SIG-M5 (cell line): ENCODE measurements at regions not wholly inside any gene's neighbourhood (a gene's known extent, or its start where the extent isn't known, plus 50 kb on each side); places are given as distances from the start of the nearest gene placed in this dataset.

Experiments
- DNase-seq: peaks from one replicate; lab custom pipeline; 2025; lab: John Stamatoyannopoulos, UW

- DNase-seq, result no peak
These were observed 710.5 kb downstream of the TLR4 start for GRCh38 chr9:118414676-118415075.

GRCh38 chr9:118418887-118419565 lies 714.8 kb downstream of the TLR4 start:
- no peak for DNase-seq

DNA sequence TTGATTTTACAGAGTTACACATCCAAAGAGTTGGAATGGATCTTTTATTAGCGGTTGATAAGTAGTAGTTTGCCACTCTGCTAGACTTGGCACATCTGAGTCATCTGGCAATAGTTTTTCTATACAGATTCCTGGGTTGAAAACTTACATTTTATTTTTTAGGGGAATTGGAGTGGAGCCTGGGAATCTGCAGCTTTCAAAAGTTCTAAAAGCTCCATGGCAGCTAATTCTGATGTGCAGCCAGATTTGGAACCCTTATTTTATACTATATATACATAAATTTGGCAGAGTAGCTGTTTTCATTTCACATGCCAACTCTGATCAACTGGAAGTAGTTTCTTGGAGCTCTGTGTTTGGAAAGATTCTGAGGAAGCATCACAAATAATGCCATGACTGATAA lies 715.5 kb downstream of the TLR4 start:
- DNase-seq, result no peak

DNA sequence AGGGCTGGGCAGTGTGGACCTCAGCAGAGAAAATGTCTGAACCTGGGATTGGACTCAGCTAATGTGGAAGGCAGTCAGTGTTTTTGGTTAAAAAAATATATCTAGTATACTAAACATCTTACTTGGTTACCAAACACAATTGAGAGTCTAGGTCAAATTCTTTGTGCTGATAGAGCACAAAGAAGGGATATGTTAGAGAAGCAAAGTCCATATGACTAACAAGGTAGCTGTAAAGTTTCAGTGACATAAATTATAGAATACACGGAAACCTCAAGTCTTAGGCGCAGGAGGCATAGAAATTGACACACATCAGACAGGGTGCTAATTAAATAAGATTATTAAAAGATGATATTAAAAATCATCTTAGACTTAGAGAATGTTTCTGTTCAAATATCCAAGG lies 718.3 kb downstream of the TLR4 start:
- no peak for DNase-seq

- DNase-seq, result no peak
These were observed 718.8 kb downstream of the TLR4 start for GRCh38 chr9:118423021-118423420.

GRCh38 chr9:118423721-118424120 lies 719.5 kb downstream of the TLR4 start:
- no peak for DNase-seq

DNA sequence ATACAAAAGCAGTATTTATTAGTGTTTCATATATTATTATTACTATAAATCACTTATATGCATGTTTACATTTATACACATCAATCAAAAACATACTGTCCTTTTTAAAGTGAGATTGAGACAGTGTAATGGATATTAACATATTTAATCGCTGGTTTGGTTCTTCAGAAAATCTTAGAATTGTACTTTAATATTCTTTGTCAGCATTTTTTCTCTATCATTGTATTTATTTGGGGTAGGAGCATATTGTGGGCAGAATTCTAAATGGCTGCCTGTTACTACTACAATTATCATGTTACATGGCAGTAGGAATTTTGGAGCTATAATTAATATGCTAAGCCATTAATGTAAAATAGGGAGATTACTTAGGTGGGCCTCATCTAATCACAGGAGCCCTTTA lies 722.6 kb downstream of the TLR4 start:
- DNase-seq, result no peak

GRCh38 chr9:118438810-118439209 lies 734.6 kb downstream of the TLR4 start:
- no peak for DNase-seq

- no peak for DNase-seq
These were observed 735.2 kb downstream of the TLR4 start for GRCh38 chr9:118439441-118439840.

DNA sequence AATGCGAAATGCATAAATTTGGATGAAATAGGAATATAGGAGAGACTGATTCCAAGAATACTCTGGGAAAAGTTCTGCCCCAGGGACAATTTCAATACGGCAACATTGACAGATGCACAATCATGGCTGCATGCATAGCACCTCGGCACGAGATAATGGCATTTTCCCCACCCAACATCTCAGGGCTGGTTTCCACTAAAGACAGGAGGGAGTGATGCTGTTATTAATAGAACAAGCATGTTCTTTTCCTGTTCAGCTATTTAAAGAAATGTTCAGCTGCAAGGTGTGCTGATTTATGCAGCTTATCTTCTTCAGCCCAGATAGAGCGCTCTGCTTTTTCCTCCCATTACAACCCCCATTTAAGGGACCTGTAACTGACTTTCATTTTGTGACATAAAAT lies 740.2 kb downstream of the TLR4 start:
- DNase-seq, result no peak

GRCh38 chr9:118446943-118447639 lies 742.9 kb downstream of the TLR4 start:
- no peak for DNase-seq

- no peak for DNase-seq
These were observed 745.4 kb downstream of the TLR4 start for GRCh38 chr9:118449554-118449953.

GRCh38 chr9:118455259-118455658 lies 751.1 kb downstream of the TLR4 start:
- DNase-seq, result no peak

- DNase-seq, result no peak
These were observed 751.6 kb downstream of the TLR4 start for GRCh38 chr9:118455788-118456187.

- no peak for DNase-seq
These were observed 753.2 kb downstream of the TLR4 start for GRCh38 chr9:118457171-118458000.

GRCh38 chr9:118459913-118460312 lies 755.7 kb downstream of the TLR4 start:
- DNase-seq, result no peak

DNA sequence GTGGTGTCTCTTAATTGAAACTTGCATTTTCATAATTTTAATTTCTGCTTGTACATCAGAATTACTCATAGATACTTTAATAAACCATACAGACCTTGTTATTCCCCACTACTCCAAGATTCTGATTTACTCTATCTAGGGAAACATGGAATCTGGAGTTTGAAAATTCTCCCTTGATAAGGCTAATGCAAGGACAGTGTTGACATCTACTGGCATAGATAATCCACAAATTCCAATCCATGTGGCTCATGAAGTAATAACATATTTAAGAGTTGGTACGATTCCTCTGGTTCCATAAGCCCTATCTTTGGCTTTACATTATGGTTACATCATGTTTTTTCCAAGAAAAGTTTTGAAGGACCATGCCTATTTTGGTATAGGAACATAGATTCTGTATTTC lies 759.2 kb downstream of the TLR4 start:
- no peak for DNase-seq

DNA sequence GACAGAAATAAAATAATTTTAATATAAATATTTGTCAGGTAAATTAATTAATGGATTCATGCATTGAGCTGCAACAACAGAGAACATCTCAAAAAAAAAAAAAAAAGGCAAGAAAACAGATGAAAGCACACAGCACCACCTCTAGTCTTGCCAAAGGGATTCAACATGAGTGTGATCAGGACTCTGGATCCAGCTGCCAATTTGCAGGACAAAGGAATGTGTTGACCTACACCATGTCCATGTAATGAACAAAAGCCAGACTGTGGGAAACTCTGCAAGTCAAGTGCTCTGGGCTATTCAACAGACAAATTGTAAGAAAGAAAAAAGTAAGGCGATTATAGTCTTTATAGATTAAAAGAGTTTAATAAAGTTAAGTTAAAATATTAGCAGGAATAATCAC lies 769.3 kb downstream of the TLR4 start:
- no peak for DNase-seq

- no peak for DNase-seq
These were observed 774.5 kb downstream of the TLR4 start for GRCh38 chr9:118478752-118479151.

- no peak for DNase-seq
These were observed 778.1 kb downstream of the TLR4 start for GRCh38 chr9:118482306-118482705.

DNA sequence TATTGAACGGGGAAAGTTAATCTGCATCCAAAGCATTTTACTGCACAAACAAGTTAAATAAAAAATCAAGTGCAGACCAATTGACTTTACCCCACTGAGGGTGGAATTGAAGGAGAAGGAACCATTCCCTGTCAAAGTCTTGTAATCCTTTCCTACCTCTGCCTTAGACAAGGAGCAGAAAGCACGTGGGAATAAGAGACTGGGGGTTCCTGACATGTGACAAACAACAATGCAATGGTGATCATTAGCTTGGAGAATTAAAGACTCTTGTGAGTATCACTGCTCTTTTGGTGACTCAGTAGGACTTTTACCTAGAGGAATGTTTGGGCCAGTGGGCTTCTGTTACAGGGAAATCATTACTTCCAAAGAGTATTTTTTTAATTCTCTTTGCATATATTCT lies 779.5 kb downstream of the TLR4 start:
- no peak for DNase-seq

GRCh38 chr9:118503236-118503635 lies 799.0 kb downstream of the TLR4 start:
- DNase-seq, result no peak

- DNase-seq, result no peak
These were observed 806.5 kb downstream of the TLR4 start for GRCh38 chr9:118510711-118511110.
